HG03039 (cell line): ENCODE measurements at regions not wholly inside any gene's neighbourhood (a gene's known extent, or its start where the extent isn't known, plus 50 kb on each side); places are given as distances from the start of the nearest gene placed in this dataset.
"Not testable (repeated sequence)": the region's sequence is repeated elsewhere in the genome, so short reads cannot be mapped to it uniquely, and the experiment has no call there.

Source experiments
- ATAC-seq: cut with Tn5 transposase; IDR thresholded peaks from one replicate; pipeline ENCODE4 v1.9.1; 2021; ENCODE audit warnings: mild to moderate bottlenecking, moderate library complexity; ENCODE audit not compliant: unreplicated experiment

DNA sequence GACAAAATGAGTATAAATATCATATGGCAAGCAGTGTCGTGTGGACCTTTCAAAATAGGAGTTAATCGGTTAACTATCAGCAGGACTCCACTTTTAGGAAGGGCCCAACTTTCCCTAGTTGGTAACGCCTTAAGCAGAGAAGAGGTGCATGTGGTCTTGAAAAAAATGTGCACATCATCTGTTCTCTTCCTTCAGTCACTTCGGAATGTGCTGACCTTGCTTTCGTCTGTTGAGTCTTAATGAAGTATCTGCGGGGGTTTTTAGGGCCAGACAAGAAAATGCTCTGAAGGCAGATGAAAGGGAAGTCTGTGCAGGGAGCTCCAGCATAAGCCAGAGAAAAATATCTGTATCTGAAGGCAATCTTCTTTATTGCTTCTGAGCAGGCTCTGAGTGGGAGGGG, 185.2 kb downstream of the AEBP2 start:
- ATAC-seq, result no peak

DNA sequence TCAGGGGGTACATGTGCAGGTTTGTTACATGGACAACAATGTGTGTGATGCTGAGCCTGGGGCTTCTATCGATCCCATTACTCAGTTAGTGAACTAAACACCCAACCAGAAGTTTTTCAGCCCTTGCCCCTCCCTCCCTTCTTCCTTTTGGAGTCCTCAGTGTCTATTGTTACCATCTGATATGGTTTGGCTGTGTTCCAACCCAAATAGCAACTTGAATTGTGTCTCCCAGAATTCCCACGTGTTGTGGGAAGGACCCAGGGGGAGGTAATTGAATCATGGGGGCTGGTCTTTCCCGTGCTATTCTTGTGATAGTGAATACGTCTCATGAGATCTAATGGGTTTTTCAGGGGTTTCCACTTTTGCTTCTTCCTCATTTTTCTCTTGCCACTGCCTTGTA, 186.3 kb downstream of the AEBP2 start:
- not testable (repeated sequence) for ATAC-seq

- ATAC-seq, result no peak
Measured at GRCh38 chr12:19627719-19628118, 188.4 kb downstream of the AEBP2 start.

GRCh38 chr12:19630536-19630935, 191.2 kb downstream of the AEBP2 start:
- ATAC-seq, result no peak

DNA sequence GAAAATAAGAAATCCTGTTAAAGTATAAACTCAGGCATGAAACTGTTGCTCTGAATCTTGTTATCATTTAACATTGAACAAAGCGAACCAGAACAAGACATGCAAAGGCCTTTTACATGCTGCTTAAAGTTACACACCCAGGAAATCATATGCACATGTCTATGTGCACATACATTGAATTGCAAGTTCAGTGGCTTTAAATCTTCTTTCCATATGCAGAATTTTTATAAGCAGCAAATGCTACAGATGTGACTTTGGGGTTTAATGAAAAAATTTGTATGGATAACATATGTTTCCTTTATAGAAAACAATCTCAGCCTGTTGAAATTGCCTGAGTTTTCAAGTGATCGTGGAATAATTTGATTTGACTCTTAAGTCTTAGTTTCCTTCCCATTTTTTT, 193.9 kb downstream of the AEBP2 start:
- no peak for ATAC-seq

DNA sequence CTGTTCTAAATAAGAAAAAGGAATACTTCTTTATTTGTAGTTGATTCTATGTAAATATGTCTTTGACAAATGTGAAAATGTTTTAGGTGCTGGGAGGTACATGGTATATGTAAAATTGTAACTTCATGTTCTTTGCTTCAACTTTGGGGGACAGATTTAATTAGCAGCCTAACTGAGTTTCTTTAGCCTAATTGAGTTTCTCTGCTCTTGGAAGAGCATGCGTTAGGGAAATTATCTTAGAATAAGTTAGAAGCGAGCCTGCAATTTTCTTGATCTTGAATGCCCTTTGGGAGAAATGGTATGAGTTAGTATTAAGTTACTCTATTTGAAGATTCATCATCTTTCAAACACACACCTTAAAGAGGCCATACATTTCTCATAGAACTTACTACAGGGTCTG, 194.3 kb downstream of the AEBP2 start:
- no peak for ATAC-seq

GRCh38 chr12:19639781-19640415, 200.6 kb downstream of the AEBP2 start:
- ATAC-seq, result no peak

DNA sequence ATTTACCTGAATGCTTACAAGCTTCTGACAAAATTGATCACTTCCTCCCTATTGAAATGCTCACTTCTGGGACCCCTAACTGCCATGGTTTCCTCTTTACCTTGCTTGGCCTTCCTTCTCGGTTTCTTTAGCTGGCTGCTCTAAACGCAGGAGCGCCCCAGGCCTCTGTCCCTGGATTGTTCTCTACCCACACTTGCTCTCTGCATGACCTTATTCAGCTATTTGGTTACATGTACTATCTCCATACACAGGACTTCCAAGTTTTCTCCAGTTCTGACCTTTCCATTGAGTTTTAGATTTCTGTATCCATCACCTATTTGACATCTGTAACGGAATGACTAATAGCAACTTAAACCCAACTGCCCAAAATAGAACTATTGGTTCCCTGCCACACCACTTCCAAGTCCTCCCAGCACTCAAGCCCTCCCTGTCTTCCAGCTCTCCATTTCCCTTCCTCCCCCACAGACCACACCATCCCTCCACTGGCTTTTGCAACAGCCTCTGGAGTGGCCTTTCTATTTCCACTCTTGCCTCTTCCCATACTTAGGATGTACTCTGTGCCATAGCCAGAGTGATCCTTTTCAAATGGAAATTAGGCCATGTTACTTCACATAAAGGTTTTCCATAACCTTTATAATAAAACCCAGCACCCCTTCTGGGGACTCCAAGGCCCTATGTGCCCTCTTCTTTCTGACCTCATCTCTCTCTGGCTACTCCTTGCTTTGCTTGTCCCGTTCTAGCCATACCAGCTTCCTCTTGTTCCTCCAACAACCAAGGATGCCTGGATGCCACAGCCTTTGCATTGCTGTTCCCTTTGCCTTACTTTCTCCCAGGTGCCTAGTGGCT, 202.2 kb downstream of the AEBP2 start:
- ATAC-seq, result no peak

GRCh38 chr12:19642345-19642744, 203.1 kb downstream of the AEBP2 start:
- ATAC-seq, result no peak

DNA sequence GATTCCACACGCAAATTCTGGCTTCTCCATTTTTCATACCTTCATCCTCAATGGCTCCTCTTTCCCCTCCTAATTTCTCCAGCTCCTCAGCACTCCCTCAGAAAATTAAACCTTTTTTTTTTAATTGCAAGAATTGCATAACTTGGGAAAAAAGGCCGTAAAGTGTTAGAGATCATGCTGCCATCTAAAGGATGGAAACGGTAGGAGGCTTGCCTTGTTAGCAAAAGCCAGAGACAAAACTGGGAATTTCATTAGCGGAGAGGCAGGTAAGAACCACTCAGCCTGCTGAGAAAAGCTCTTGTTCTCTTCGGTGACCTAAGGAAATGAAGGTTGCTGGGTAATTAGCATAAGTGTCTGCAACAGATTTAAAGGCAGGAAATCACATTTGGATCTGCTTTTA, 204.3 kb downstream of the AEBP2 start:
- no peak for ATAC-seq

GRCh38 chr12:19644571-19644970, 205.3 kb downstream of the AEBP2 start:
- no peak for ATAC-seq

GRCh38 chr12:19645823-19646222, 206.5 kb downstream of the AEBP2 start:
- no peak for ATAC-seq

- no peak for ATAC-seq
Measured at GRCh38 chr12:19646599-19646998, 207.3 kb downstream of the AEBP2 start.

- no peak for ATAC-seq
Measured at GRCh38 chr12:19647806-19648556, 208.7 kb downstream of the AEBP2 start.

DNA sequence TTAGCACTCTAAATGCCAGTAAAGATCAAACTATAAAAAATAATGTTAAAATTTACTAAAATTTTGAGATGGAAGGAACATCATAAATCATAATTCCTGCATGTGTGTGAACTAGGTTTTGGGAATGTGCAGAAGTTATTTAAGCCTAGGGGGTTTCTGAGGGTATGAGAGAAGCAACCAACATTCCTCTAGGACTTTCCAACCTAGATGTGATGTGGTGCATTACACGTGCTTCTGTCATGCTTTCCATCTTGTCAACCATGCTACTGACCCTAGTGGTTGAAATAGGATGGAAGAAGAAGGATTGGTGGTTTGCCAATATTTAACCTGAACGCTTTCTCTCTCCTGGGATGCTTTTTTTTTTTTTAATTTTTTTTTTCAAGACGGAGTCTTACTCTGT, 209.3 kb downstream of the AEBP2 start:
- ATAC-seq, result no peak

DNA sequence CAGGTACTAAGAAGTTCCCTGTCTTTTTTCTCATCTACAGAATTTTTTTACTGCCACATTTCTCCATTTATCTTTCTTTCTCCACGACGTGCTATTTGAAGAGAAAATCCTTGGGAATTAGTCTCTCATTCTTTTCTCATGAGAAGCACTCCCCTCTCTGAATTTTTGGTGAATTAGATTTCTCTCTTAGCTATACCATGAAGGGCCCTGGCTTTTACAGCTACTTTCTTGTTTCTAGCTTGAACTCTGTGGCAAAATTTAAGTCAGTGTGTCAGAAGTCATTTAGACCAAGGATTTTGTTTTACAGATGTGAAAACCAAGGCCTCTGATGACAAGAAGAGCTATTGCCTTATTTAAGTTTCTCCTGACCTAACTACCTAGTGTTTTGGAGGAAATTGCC, 213.1 kb downstream of the AEBP2 start:
- ATAC-seq, result no peak

DNA sequence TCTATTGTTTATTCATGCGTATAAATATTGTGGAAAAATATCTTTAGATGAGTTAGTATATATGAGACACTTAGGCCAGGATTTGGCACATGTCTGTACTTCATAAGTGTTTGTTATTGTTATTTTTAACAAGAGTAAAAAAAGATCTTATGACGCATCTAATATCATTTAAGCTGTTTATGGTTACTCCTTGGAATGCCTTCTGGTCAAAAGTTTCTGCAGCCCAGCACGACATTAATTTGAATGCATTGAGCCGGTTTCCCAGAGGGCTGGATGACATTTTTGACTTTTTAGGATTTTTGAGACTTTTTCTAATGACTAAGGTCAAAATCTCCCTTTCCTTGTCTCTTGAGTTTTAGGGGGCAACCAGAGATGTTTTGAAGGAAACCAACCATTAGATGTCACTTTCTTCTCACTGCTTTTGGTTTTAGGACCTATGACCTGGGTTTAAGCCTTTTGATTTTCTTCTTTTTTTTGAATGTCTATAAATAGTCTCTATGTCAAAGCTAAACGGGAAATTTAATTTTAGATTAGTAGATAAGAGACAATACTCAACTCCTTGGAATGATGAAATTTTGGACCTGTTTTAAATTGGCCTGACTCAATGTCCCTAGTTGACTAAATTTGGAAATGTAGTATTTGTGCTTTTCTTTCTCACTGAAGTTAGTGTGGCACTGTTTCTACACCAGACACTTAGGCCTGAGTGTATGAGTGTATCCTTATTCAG, 215.5 kb downstream of the AEBP2 start:
- no peak for ATAC-seq

- no peak for ATAC-seq
Measured at GRCh38 chr12:19657118-19657731, 217.9 kb downstream of the AEBP2 start.

DNA sequence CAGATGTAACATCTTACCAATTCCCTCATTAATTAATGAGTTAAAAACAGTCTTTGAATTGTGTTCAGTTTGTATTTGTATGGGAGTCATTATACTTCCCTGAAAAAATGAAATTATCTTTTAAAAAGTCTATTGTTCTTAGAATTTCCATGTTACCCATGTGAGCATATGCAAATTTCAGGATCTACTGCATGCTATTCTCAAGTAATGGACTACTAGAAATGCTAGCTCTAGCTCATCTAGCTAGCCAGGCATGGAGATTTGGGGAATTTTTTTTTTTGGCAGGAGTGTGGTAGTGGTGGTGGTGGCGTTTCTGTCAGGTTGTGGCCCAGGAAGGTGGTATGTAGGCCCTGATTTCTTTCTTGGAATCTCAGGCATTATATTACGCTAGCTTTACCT, 218.4 kb downstream of the AEBP2 start:
- ATAC-seq, result no peak

- ATAC-seq, result no peak
Measured at GRCh38 chr12:19659086-19659485, 219.8 kb downstream of the AEBP2 start.

- ATAC-seq, result no peak
Measured at GRCh38 chr12:19659501-19659900, 220.2 kb downstream of the AEBP2 start.
